KG1 (cell line): ENCODE measurements at regions not wholly inside any gene's neighbourhood (a gene's known extent, or its start where the extent isn't known, plus 50 kb on each side); places are given as distances from the start of the nearest gene placed in this dataset.

Experiments used
- DNase-seq: peaks from one replicate; lab custom pipeline; 2025; lab: John Stamatoyannopoulos, UW

DNA sequence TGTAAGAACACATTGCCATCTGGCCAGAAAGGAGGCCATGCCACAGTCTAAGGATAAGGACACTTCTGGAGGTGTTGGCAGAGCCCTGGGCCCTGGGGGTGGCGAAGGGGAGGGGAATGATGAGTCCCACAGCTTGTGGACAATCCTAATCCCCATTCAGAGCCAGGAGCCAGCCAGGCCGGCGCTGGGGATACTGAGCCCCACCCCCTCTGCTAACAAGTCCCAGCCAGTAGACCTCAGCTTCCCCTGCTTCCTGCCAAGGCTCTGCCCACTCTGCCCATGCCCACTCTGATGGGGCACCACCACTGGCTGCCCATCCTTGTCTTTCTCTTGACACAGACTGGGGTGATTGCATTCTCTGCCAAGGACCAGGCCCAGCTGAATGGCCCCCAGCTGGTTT is 71.9 kb downstream of the NAV1 start:
- DNase-seq: no peak

DNA sequence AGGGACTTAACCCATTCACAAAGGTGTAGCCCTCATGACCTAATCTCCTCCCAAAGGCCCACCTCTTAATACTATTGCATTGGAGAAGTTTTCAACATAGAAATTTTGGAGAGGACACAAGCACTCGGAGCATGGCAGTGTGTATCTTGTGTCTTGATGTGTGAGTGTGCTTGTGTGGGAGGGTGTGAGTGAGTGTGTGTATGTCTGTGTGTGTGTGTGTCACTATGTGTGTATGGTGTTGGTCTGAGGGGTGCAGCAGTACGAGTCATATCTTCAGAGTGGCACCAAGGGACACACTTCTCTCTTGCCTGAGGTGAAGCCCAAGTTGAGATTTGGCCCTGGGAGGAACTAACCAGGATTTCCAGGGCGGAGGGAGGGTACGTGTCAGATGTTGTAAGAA is 73.7 kb downstream of the NAV1 start:
- DNase-seq: no peak

DNA sequence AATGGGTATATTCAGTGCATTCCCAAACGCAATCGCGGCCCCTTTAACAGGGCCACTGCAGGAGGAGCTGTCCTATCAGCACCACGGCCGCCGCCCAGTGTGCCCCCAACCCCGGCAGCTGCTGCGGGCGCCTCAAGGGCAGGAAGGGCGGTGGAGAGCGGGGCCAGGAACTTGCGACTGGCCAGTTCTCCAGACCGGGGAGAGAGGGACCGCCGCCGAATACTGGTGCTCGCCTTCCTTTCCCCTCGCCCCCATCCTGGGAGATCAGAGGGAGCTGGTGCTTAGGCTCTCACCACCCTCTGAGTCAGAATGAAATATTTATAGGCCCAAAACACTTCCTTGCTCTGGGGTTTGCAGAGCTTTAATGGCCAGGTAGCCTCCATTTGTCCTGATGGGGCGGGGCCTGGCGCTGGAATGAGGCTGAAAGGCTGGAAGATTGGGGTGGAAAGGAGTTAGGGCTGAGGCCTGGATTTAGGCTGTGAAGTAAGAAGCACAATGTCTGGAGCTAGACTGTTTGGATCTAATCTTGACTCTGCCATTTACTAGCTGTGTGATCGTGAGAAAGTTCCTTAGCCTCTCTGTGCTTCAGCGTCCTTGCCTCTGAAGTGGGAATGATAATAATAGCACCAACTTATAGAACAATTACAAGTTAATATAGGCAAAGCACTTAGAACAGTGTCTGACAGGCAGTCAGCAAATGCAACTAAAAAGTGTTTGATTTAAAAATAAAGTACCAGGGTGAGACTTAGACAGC is 75.5 kb downstream of the NAV1 start:
- no peak for DNase-seq

DNA sequence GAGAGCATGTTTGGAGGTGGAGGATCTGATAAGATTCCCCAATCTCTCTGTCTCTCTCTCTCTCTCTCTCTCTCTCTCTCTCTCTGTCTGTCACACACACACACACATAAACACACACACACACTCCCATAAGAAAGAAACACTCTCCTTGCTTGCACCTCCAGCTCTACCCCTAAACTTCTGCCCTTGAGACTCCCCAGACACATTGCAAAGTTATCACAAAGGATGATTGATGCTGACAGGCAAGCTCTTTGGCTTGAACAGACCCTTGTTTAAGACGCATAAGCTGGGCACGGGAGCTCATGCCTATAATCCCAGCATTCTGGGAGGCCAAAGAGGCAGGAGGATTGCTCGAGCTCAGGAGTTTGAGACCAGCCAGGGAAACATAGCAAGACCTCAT is 78.2 kb downstream of the NAV1 start:
- no peak for DNase-seq

DNA sequence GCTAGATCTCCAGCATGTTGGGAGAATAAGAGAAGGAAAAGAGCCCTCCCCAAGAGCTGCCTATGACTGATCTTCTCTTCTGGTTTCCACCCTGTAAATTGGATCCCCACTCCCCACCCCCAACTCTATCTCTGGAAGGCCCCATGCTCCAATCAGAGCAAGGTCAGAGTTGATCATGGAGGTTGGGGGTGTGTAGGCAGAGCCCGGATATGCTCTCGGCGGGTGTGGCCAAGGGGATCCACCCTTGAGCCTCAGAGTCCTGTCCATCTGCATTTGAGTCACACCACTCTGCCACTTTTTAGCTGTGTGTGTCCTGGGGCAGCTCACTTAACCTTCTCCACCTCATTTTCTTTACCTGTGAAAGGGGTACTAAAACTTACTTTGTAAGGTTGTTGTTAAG is 79.5 kb downstream of the NAV1 start:
- no peak for DNase-seq

DNA sequence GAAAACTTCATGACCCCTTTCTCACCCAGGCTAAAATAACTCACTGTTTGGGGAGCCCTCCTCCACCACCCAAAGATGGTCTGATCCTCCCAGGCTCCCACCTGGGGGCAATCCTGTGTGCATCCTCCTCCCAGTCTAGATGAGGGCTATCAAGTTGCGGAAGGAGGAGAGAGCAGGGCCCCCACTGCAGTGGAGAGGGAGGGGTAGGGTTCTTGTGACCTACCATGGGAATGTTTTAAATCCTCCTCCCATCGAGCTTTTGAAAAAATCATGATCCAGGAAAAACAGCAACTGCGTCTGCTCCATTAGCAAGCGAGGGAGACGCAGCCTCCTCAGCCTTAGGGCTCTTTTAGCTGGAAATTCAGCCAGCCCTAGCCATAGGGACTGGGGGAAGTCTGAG is 80.0 kb downstream of the NAV1 start:
- no peak for DNase-seq

DNA sequence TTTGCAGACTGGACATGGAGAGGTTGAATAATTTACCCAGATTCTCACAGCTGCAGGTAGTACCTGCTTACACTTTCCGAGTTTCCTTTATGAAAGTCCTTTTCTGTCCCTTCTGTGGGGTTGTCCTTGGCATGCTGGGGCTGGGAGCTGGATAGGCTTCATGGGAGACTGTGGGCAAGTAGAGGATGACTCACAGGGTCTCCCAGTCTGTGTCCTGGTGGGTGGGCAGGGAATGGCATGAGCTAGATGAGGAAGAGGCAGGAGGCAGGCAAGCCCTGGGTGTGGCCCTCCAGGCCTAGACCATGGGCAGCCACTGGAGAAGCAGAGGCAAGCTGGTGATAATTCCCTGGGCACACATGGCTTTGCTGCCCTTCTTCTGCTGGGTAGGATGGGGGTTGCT is 80.6 kb downstream of the NAV1 start:
- no peak for DNase-seq

DNA sequence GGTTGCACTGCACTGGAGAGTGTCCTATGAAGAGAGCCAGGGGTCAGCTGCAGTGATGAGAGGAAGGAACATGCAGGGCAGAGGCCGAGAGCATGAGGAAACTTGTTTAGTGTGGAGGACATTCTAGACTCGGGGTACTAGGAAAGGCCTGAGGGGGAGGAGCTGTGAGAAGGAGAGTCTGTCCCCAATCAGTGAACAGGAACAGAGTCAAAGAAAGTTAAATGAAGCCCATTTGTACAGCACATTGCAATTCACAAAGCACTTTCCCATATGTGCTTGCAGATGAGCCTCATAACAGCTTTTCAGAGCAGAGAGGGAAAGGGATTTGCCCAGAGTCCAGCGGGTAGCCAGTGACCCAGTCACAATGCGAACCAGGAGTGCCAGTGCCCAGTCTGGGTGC is 83.4 kb downstream of the NAV1 start:
- DNase-seq: no peak

DNA sequence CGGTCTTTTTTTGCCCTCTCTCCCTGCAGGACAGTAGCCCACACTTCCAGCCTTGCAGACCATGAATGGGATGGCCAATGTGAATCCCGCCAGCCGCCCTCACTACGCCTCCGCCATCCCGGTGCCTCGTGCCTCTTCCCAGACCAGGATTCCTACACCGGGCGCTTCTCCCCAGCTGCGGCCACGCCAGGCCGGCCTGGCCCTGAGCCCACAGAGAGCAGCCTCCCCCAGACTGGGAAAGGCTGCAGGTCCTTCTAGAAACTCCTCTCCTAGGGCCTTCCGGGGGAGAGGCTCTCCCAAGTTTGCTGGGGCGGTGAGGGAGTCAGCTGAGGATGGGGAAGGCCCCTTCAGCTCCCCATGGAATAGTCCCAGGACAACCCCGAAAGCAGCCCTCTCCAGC is 83.9 kb downstream of the NAV1 start:
- DNase-seq: no peak

DNA sequence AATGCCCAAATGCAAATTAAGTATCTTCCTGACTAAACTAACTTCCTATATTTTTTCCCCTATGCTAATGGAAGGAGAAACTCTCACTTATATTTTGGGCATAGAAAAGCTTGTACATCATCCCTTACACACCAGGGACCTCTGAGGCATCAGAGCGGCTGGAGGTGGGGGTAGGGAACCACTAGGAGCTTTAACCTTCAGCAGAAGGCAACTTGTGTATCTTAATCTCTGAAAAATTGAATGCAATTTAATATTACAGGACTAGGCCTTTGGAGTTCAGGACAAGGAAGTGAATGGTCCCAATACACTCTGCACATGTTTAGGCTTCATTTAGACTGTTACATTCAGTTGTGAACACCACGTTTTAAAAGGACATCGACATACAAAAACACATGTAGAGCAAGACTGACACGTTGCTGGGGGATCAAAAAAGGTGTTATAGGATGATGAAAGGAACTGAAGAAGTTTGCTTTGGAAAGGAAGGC is 85.9 kb downstream of the NAV1 start:
- no peak for DNase-seq

DNA sequence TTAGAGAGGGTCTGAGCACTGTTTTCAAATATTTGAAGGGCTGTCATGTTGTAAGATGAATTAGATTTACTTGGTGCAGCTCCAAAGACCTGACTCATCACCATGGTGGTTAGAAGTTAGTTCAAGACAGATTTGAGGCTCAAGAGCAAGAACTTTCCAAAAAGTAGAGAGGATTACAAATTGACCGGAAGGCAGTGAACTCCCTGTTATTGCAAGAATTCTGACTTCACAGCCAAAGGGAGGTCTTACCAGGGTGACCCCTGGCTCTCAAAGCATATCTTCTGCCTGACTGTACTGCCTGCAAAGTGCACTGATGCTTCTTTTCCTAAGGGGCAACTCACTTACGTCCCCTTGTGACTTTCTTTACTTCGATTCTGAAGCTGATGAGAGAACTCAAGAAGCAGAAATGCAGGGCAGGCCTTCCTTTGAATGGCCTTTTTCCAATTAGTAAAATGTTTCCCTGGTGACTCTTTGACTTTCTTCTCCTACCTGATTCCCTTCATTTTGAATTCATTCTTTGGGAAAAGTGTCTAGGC is 86.4 kb downstream of the NAV1 start:
- no peak for DNase-seq

DNA sequence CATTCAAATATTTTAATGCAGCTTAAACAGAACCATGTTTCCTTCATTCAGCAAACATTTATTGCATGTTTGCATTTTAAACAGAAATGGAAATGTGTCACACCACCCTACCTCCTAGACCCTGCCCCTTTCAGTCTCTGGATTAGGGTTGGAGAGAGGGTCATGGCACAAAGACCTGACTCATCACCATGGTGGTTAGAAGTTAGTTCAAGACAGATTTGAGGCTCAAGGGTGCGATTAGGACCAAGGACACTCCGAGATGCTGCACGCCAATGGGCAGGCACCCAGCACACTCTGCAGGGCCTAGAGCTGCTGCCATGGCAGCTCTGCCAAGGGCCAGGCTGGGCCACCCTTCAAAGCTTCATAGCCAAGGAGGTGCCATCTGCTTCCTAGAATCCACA is 86.9 kb downstream of the NAV1 start:
- no peak for DNase-seq

DNA sequence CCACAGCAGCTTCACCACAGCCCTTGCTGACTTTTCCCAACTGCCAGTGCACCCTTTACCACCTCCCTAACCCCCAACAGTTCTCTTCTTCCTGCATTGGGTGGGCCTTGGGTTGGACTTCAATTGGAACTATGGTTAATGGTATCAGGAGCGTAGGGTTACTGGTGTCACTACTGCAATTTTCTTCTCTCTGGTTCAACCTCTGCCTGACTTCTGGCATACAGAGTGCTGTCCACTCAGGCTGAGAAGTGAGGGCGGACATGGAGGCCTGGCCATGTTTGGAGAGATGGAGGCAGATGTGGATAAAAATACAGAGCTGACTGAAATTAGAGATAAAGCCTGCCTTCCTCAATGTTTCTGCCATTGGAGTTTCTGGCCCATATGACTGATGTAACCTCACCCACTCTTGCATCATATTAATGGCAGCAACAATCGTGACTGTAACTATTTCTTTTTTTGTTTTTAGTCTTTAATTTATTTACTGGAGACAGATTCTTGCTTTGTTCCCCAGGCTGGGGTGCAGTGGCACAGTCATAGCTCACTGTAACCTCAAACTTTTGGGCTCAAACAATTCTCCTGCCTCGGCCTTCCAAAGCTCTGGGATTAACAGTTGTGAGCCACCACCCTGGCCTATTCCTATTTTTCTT is 87.8 kb downstream of the NAV1 start:
- no peak for DNase-seq

DNA sequence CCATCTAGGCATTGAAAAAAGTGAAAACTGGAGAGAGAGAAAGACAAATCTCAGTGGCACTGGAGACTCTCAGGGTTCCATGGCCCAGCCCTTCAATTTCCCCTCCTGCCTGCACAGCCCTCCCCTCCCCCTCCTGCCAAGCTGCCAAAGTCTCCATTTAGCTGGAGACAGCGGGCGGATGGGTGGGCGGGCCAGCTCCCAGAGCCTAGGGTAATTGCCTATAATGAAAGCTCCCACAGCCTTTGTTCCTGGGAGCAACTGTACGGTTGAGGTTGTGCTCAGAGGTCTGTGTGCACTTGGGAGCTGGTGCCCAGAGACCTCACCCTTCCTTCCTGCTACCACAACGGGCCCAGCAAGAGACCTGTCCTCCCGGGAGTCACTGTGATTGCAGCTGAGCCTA is 89.6 kb downstream of the NAV1 start:
- no peak for DNase-seq

DNA sequence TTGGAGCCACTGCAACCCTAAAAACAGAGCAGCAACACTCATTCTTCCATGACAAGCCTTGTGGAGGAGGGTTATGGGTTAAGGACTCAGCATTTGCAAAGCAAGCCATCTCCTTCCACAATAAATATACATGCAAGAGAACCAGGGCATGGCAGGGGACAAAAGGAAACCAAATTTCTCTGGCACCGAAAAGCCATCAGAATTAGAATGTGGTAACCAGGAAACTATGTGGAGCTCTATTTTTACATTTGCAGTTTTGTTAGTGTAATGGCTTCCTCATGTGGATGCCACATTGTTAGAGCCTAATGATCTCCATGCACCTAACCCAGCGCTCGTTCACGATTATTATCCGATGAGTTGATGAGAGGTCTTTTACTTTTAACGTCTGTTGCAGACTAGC is 91.7 kb downstream of the NAV1 start:
- no peak for DNase-seq

DNA sequence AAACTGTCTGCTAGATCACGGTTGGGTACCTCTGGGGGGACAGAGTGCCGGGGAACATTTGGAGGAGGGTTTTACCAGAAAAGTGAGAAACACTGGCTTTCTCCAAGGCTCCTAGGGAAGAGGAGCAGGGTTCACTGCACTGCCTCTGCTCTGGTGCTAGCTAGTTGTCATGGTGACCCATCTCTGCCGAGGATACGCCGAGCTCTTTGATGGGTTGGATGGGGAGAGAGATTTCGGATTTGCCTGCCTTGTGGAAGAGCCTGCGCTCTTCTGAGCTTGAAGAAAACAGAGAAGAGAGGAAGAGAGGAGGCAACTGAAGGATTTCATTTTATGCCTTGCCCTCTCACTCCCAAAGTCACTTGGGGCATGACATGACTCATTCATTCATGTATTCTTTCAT is 92.1 kb downstream of the NAV1 start:
- DNase-seq: no peak

DNA sequence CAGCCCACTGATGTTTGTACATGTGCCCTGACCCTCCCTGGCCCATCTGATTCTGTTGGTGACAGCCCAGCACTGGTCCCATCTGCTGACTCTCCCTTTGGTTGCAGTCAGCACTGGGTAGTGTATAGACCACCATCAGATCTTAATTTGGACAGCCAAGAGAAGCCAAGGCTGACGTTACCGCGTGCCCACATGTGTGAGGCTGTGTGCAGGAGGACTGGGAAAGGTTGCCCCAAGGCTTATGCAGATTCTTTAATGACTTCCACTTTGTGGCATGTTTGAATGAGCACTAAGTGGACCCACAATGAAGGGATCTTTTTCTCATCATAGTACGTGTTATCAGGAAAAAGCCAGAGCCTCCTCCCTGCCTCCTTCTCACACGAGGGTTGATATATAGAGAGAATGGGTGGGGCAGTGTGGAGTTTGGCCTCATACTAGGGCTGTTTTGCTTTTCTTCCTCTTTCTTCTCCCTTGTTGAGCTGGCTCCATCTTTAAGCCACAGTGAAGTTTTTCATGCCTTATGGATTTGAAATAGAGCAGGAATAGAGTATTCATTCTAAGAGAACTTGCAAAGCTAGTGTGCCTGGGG is 93.5 kb downstream of the NAV1 start:
- DNase-seq: no peak

DNA sequence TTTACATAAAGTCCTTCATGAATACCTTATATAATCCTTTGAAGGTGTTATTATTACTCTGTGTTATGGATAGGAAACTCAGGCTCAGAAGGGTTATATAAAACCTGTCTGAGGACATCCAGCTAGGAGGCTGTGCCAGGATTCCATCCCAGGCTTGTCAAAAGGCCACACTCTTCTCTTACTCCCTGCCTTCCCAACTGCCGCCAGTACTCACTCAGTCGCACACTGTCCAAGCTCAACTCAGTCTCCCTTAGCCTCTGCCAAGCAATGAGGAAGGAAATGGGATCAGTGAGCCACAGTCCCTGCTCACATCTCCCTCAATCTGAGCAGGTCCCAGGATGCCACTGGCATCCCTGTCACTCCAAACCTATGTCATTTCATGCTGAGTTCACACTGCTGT is 94.4 kb downstream of the NAV1 start:
- no peak for DNase-seq

DNA sequence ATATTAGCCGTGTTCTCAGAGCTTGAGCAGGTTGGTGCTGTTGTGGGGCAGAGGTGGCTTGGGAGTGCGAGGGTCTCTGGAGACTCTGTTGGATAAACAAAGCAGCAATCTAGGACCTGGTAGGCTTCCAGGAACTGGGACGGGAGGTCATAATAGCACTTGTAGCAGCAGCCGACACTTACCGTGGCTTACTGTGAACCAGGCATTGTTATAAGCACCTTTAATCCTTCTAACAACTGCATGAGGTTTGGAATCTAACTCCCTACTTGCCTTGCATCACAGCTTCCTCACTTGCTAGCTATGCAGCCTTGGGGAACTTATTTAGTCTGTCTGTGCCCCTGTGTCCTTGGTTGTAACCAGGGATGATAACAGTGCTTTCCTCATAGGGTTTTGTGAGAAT is 94.9 kb downstream of the NAV1 start:
- DNase-seq: no peak

DNA sequence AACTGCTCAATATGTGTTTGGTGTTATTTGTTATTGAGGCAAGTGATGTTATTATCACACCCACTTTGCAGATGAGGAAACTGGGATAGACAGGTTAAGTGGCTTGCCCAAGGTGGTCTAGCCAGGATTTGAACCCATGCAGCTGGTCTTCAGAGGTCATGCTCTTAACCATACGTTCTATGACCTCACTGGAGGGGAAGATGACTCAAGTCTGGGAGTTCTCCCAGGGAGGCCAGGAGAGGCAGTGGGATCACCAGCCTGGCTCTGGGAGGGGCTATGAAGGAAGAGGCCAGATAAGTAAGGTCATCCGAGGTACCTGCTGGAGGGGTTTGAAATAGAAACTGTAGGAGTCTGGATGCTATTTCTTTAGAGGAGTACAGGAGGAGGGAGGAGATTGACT is 95.3 kb downstream of the NAV1 start:
- DNase-seq: no peak

DNA sequence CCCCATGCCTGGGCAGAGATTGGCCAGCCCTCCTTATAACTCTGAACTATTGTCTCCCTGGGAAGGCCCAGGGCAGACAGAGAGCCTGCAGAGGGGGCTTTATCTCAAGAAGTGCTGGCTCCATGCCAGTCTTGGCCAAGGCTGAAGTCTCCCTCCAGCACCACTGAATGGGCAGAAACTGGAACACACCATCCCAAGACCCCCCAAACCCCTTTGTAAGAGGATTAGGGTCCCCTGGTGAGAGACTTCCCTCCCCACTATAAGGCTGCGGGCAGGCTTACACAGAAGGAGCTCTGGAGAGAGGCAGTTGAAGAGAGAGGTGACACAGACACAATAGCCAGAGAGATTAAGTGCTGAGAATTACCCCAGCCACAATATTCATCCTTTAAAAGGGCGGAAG is 97.2 kb downstream of the NAV1 start:
- no peak for DNase-seq

DNA sequence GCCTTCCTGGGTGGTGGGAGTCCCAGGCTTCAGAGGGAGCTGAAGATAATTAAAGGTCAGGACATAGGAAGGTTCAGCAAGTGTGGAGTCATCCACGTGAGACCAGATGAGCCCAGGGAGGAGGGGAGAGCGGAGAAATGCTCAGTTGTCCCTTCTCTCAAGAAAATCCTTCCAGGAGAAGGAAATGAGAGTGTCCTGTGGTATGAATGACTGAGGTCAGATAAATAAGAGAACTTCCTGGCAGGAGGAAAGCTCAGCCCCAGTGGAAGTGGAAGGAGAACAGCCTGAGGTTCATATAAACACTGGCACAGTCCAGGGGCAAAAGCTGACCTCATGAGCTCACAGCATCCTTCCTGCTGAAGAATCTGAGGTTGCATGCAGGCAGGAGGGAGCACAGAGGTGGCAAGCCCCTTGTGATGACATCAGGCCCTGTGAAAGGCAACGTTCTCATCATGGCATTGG is 97.6 kb downstream of the NAV1 start:
- no peak for DNase-seq
